GM12878 (cell line): ENCODE measurements at regions not wholly inside any gene's neighbourhood (a gene's known extent, or its start where the extent isn't known, plus 50 kb on each side); places are given as distances from the start of the nearest gene placed in this dataset.

Experiments
- ATAC-seq: fragments of 200-7000 bp; cut with Tn5 transposase; 3 replicates; pipeline ENCODE4 v1.9.1; 2020; ENCODE audit warnings: mild to moderate bottlenecking, moderate library complexity
- BruUV-seq: library from RNA; stranded (reverse); fragments of 400-500 nt; replicated peaks from 2 replicates; lab custom pipeline; 2021; lab: Mats Ljungman, UMichigan
- CTCF ChIA-PET: fragments of 300-600 bp; sonication (Branson Sonifier 250); formaldehyde crosslinking; extraction: SDS; loops from one replicate; lab custom pipeline; 2021; ENCODE audit warnings: inconsistent platforms; lab: Yijun Ruan, JAX
- POLR2A ChIA-PET: fragments of 350-600 bp; formaldehyde crosslinking; extraction: SDS; loops from one replicate; lab custom pipeline; 2021; ENCODE audit warnings: inconsistent platforms; lab: Charles Lee
- RAD21 ChIA-PET: fragments of 300-600 bp; sonication (Branson Sonifier 250); formaldehyde crosslinking; loops from one replicate; lab custom pipeline; 2023; ENCODE audit warnings: antibody characterized with exemption; ENCODE audit not compliant: unreplicated experiment; lab: Charles Lee
- SMC1A ChIA-PET: fragments of 300-600 bp; sonication (Branson Sonifier 250); formaldehyde crosslinking; loops from one replicate; lab custom pipeline; 2023; ENCODE audit not compliant: unreplicated experiment, uncharacterized antibody; lab: Charles Lee
- DNase-seq: peaks from one replicate; pipeline ENCODE4 v3.0.0-alpha.2; 2011; ENCODE audit warnings: low read depth, low spot score
- FAIRE-seq: peaks from 3 replicates; lab custom pipeline; 2011; peaks lifted over from hg19 to GRCh38; lab: Jason Lieb, UNC
- H2AFZ ChIP-seq: 2 replicates; pipeline ENCODE4 v1.6.0; 2011; ENCODE audit warnings: low read depth, low read length, control low read depth; ENCODE audit not compliant: control insufficient read depth
- H3K27ac ChIP-seq: 2 replicates; pipeline ENCODE4 v1.5.1; 2011; ENCODE audit warnings: control low read depth; ENCODE audit not compliant: control insufficient read depth, insufficient read depth
- H3K27me3 ChIP-seq, 2 experiments: replicated peaks in 1 of 2; 2 replicates each; pipeline versions ENCODE4 v1.6.0 to v1.6.1; 2011; ENCODE audit warnings: low read length in 1 of 2; ENCODE audit not compliant: control insufficient read depth in 2 of 2, insufficient read depth in 2 of 2
- H3K36me3 ChIP-seq, 2 experiments: 2 replicates each; pipeline ENCODE4 v1.5.1; 2011; ENCODE audit warnings: low read length in 1 of 2; ENCODE audit not compliant: control insufficient read depth in 2 of 2, insufficient read depth in 2 of 2
- H3K4me1 ChIP-seq: 2 replicates; pipeline ENCODE4 v1.6.1; 2011; ENCODE audit warnings: mild to moderate bottlenecking, low read length, moderate library complexity, mixed read lengths; ENCODE audit not compliant: control insufficient read depth, insufficient read depth
- H3K4me2 ChIP-seq: 2 replicates; pipeline ENCODE4 v1.6.0; 2011; ENCODE audit warnings: control low read depth; ENCODE audit not compliant: control insufficient read depth, insufficient read depth
- H3K4me3 ChIP-seq: fragments of 200-600 bp; sonication (generic); 2 replicates; pipeline ENCODE4 v1.5.1; 2016
- H3K79me2 ChIP-seq: 2 replicates; pipeline ENCODE4 v1.6.0; 2011; ENCODE audit warnings: low read length; ENCODE audit not compliant: control insufficient read depth, insufficient read depth
- H3K9ac ChIP-seq: 2 replicates; pipeline ENCODE4 v1.8.0; 2011; ENCODE audit warnings: low read length, control low read depth, mixed read lengths; ENCODE audit not compliant: control insufficient read depth, insufficient read depth
- H3K9me3 ChIP-seq: replicated peaks from 3 replicates; pipeline ENCODE4 v1.5.1; 2011; ENCODE audit warnings: mild to moderate bottlenecking, low read length; ENCODE audit not compliant: control insufficient read depth, insufficient read depth
- H4K20me1 ChIP-seq: 2 replicates; pipeline ENCODE4 v1.6.0; 2011; ENCODE audit not compliant: control insufficient read depth, insufficient read depth
- CBX5 ChIP-seq: sonication (generic); IDR thresholded peaks from 2 replicates; pipeline ENCODE4 v1.6.1; 2016; ENCODE audit warnings: low read depth, moderate library complexity, mild to moderate bottlenecking, inconsistent platforms
- ELK1 ChIP-seq: IDR thresholded peaks from 2 replicates; pipeline ENCODE4 v1.6.1; 2012; ENCODE audit warnings: low read depth, low read length, improper control_type of control experiment
- EP300 ChIP-seq, 2 experiments: fragments of 150-350 bp in 1 of 2; IDR thresholded peaks; 2 replicates each; pipeline ENCODE4 v1.6.1; 2011 to 2012; ENCODE audit warnings: low read depth in 2 of 2, low read length in 2 of 2, borderline replicate concordance in 1 of 2, improper control_type of control experiment in 1 of 2, inconsistent platforms in 1 of 2; ENCODE audit not compliant: control insufficient read depth in 1 of 2
- HDAC2 ChIP-seq: fragments of 200-600 bp; sonication (generic); IDR thresholded peaks from 2 replicates; pipeline ENCODE4 v1.6.1; 2017
- NBN ChIP-seq: fragments of 450-650 bp; IDR thresholded peaks from 2 replicates; pipeline ENCODE4 v1.6.1; 2016
- NR2C1 ChIP-seq: fragments of 450-650 bp; IDR thresholded peaks from 2 replicates; pipeline ENCODE4 v1.6.1; 2017; ENCODE audit warnings: antibody characterized with exemption, mild to moderate bottlenecking, moderate library complexity
- PAX5 ChIP-seq: IDR thresholded peaks from 2 replicates; pipeline ENCODE4 v1.6.1; 2011; ENCODE audit warnings: low read depth, low read length, borderline replicate concordance
- RCOR1 ChIP-seq: conservative IDR thresholded peaks from 2 replicates; pipeline ENCODE4 v1.6.1; 2012; ENCODE audit warnings: low read depth, low read length, improper control_type of control experiment
- RELA ChIP-seq: fragments of 450-650 bp; IDR thresholded peaks from 2 replicates; pipeline ENCODE4 v1.8.0; 2014; ENCODE audit warnings: borderline replicate concordance; ENCODE audit not compliant: partially characterized antibody
- SREBF2 ChIP-seq: IDR thresholded peaks from 2 replicates; pipeline ENCODE4 v1.6.1; 2012; ENCODE audit warnings: mild to moderate bottlenecking, low read length
- ZBED1 ChIP-seq: IDR thresholded peaks from 2 replicates; pipeline ENCODE4 v1.6.1; 2016; ENCODE audit warnings: borderline replicate concordance
- ZNF384 ChIP-seq: IDR thresholded peaks from 2 replicates; pipeline ENCODE4 v1.6.1; 2012; ENCODE audit warnings: low read depth, mild to moderate bottlenecking, low read length, improper control_type of control experiment, borderline replicate concordance
- ZNF622 ChIP-seq: fragments of 450-650 bp; IDR thresholded peaks from 2 replicates; pipeline ENCODE4 v1.6.1; 2017; ENCODE audit warnings: mild to moderate bottlenecking, inconsistent platforms
- ZSCAN29 ChIP-seq: fragments of 450-650 bp; IDR thresholded peaks from 2 replicates; pipeline ENCODE4 v1.6.1; 2017; ENCODE audit warnings: mild to moderate bottlenecking, moderate library complexity
- WGBS: methylation state at CpG from one replicate; pipeline ENCODE4 v1.1.6; 2016; ENCODE audit warnings: low lambda C conversion rate; ENCODE audit not compliant: insufficient replicate concordance, insufficient coverage; ENCODE audit errors: missing lambda C conversion rate; 5-methylcytosine and 5-hydroxymethylcytosine counted together
- in situ Hi-C: fragments of 300-500 bp; cut with MboI; formaldehyde crosslinking; loops from 9 replicates; pipeline ENCODE4 v1.14.3; 2018; ENCODE audit warnings: mixed read lengths
- intact Hi-C: fragments of 100-400 bp; cut with micrococcal nuclease; formaldehyde crosslinking; loops from one replicate; pipeline ENCODE4 v1.14.2; 2022; ENCODE audit not compliant: unreplicated experiment
- TF ChIP-seq, protein P1 (sequence below): IDR thresholded peaks from 2 replicates; pipeline ENCODE4 v1.6.1; 2011; ENCODE audit warnings: low read depth, mild to moderate bottlenecking, low read length, moderate library complexity, borderline replicate concordance; ENCODE audit errors: extremely low read depth
- TF ChIP-seq, protein P2 (sequence below): IDR thresholded peaks from 2 replicates; pipeline ENCODE4 v1.6.1; 2011; ENCODE audit warnings: borderline replicate concordance, low read depth, mild to moderate bottlenecking, moderate library complexity, low read length; ENCODE audit not compliant: insufficient read depth, poor library complexity, severe bottlenecking

DNA sequence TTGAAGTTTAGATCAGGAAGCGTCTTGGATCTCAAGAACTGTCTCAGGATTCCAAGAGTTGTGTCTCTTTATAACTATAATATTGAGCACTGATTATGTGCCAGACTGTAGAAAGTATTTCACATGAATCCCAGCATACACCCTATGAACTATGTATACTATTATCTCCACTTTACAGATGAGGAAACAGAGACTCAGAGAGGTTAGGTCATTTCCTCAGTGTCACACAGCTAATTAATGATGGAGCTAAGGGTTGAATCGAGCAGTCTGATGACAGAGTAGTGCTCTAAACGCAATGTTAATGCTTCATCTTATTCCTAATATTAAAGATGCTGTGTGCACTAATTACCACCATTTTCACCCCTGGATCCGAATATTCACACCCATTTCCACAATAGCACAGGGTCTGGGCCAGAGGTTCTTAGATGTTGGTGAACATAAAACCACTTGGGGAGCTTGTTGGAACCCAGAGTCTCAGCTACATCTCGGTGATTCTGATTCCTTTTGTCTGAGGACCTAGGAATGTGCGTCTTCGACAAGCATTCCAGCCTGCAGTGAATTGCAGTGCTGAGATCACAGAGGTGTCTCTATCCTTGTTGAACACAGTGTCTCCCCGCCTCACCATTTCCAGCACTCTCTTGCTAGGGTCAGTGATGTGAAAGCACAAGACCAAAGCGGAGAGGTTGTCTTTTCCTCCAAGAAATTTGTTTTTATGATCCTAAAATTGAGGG is 213.8 kb downstream of the SP3 start:
- intact Hi-C loops = loop anchor here (10.0 kb wide), 2 partner anchors 293 to 583 kb away; partner anchors contain the start of gene SP9
- no peak for TF ChIP-seq RCOR1
- no peak for TF ChIP-seq RELA
- no peak for TF ChIP-seq SREBF2
- no peak for TF ChIP-seq ZBED1
- no peak for TF ChIP-seq ZNF622
- no peak for TF ChIP-seq ELK1
- TF ChIP-seq PAX5 = no peak
- TF ChIP-seq ZNF384 = no peak
- TF ChIP-seq NR2C1 = no peak
- TF ChIP-seq ZSCAN29 = no peak
- TF ChIP-seq, protein P1, sequence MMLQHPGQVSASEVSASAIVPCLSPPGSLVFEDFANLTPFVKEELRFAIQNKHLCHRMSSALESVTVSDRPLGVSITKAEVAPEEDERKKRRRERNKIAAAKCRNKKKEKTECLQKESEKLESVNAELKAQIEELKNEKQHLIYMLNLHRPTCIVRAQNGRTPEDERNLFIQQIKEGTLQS = no peak
- no peak for TF ChIP-seq HDAC2
- TF ChIP-seq NBN = no peak
- TF ChIP-seq, protein P2, sequence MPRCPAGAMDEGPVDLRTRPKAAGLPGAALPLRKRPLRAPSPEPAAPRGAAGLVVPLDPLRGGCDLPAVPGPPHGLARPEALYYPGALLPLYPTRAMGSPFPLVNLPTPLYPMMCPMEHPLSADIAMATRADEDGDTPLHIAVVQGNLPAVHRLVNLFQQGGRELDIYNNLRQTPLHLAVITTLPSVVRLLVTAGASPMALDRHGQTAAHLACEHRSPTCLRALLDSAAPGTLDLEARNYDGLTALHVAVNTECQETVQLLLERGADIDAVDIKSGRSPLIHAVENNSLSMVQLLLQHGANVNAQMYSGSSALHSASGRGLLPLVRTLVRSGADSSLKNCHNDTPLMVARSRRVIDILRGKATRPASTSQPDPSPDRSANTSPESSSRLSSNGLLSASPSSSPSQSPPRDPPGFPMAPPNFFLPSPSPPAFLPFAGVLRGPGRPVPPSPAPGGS = no peak
- TF ChIP-seq EP300 (IDR thresholded peaks at IDR 0.05; ENCODE audit: borderline replicate concordance in 1 of 2, control insufficient read depth in 1 of 2, low read depth in 2 of 2, low read length in 2 of 2) = no peak
- TF ChIP-seq CBX5 = no peak
- H3K4me1 ChIP-seq = no peaks in the 10 kb centered on the region
- H3K9ac ChIP-seq = no peak overlapping the region
- DNase-seq (no peak), FAIRE-seq (no peak), ATAC-seq (no peak)
- no peaks in the 10 kb centered on the region for H3K79me2 ChIP-seq
- H3K4me2 ChIP-seq = no peak overlapping the region
- H3K4me3 ChIP-seq = no peak overlapping the region
- BruUV-seq = no TSS peak
- no peaks in the 10 kb centered on the region for H3K9me3 ChIP-seq
- ChIA-PET SMC1A (interaction anchor here (0.7 kb wide), 1 partner anchor 337 kb away, joined by 3 read pairs; no protein-coding TSS in a partner anchor), CTCF (no interaction called here), RAD21 (no interaction called here), POLR2A (no interaction called here)
- H3K36me3 ChIP-seq = no peaks in the 10 kb centered on the region
- in situ Hi-C loops = no loop called here
- H2AFZ ChIP-seq = no peak overlapping the region
- no peaks in the 10 kb centered on the region; a peak in 1 of 4 replicates for H3K27me3 ChIP-seq
- WGBS = 25% methylated on average over 9 of the region's 9 CpGs
- no peak overlapping the region for H3K27ac ChIP-seq
- no peaks in the 10 kb centered on the region for H4K20me1 ChIP-seq
